ENCODE measurements at regions not wholly inside any gene's neighbourhood (a gene's known extent, or its start where the extent isn't known, plus 50 kb on each side); places are given as distances from the start of the nearest gene placed in this dataset.

DNA sequence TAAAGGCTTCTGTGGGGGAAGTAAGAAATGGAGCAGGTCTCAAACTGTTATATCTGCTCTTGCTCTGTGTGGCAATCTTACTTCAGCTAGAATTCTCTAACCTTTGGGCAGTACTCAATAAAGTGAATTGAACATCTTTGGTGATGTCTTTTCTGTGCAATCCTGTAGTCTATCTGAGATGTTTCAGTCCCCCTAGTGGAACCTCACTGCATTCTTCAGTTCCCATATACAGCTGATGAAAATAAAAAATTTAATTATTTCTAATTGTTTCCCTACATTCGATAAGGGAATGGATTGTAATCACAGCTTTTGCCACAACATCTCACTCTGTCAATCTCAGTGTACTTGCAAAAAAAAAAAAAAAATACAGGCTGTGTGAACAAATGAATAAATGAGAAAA lies 522.6 kb downstream of the DNAJB9 start:
- Histone ChIP-seq H3K4me3 (replicated peaks in 1 of 4; ENCODE audit: control extremely low read depth in 1 of 4, insufficient read depth in 1 of 4, low read depth in 3 of 4, low read length in 4 of 4) (no peak overlapping the region), H4K20me1 (ENCODE audit: control insufficient read depth, extremely low read depth, insufficient read depth, low read length) (no peaks in the 10 kb centered on the region), H3K27me3 (ENCODE audit: control insufficient read depth, insufficient read depth, low read length) (no peaks in the 10 kb centered on the region), H3K36me3 (ENCODE audit: control insufficient read depth, insufficient read depth, low read length) (no peaks in the 10 kb centered on the region), H3K27ac (ENCODE audit: insufficient read depth, low read length) (no peak overlapping the region), H3K4me2 (ENCODE audit: extremely low read depth, insufficient read depth, low read length) (no peak overlapping the region), H3K4me1 (ENCODE audit: control insufficient read depth, extremely low read depth, insufficient read depth, low read length) (no peaks in the 10 kb centered on the region), H3K79me2 (ENCODE audit: control insufficient read depth, insufficient read depth, low read length) (no peaks in the 10 kb centered on the region), H3K9ac (ENCODE audit: insufficient read depth, low read length) (no peak overlapping the region), H3K9me3 (ENCODE audit: control insufficient read depth, insufficient read depth, low read depth, low read length) (no peaks in the 10 kb centered on the region), H2AFZ (ENCODE audit: low read length) (no peak overlapping the region)
- DNase-seq (ENCODE audit: low read depth in 2 of 2) = no peak
- no peak for TF ChIP-seq EZH2 (IDR thresholded peaks at IDR 0.05; ENCODE audit: low read length, missing control alignments)
- TF ChIP-seq, protein P1, sequence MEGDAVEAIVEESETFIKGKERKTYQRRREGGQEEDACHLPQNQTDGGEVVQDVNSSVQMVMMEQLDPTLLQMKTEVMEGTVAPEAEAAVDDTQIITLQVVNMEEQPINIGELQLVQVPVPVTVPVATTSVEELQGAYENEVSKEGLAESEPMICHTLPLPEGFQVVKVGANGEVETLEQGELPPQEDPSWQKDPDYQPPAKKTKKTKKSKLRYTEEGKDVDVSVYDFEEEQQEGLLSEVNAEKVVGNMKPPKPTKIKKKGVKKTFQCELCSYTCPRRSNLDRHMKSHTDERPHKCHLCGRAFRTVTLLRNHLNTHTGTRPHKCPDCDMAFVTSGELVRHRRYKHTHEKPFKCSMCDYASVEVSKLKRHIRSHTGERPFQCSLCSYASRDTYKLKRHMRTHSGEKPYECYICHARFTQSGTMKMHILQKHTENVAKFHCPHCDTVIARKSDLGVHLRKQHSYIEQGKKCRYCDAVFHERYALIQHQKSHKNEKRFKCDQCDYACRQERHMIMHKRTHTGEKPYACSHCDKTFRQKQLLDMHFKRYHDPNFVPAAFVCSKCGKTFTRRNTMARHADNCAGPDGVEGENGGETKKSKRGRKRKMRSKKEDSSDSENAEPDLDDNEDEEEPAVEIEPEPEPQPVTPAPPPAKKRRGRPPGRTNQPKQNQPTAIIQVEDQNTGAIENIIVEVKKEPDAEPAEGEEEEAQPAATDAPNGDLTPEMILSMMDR (conservative IDR thresholded peaks at IDR 0.05 in 1 of 2, IDR thresholded peaks at IDR 0.05 in 1 of 2; ENCODE audit: low read depth in 1 of 2, low read length in 2 of 2) = no peak

DNA sequence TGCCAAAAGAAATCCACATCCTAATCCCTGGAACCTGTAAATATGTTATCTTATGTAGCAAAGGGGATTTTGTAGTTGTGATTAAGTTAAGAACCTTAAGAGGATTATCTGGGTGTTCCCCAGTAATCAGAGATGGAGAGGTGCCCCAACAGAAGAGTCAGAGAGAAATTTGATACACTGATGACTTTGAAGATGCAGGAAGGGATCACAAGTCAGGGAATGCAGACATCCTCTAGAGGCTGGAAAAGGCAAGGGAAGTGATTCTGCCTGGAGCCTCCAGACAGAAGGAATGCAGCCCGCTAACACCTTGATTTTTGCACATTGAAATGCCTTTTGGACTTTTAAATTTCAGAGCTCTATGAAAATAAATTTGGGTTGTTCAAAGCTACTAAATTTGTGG lies 531.7 kb downstream of the DNAJB9 start:
- Histone ChIP-seq H3K4me2 (ENCODE audit: extremely low read depth, insufficient read depth, low read length) (no peak overlapping the region), H3K27ac (ENCODE audit: insufficient read depth, low read length) (no peak overlapping the region), H3K4me3 (replicated peaks in 1 of 4; ENCODE audit: control extremely low read depth in 1 of 4, insufficient read depth in 1 of 4, low read depth in 3 of 4, low read length in 4 of 4) (no peak overlapping the region), H3K4me1 (ENCODE audit: control insufficient read depth, extremely low read depth, insufficient read depth, low read length) (no peaks in the 10 kb centered on the region), H3K9ac (ENCODE audit: insufficient read depth, low read length) (no peak overlapping the region), H3K79me2 (ENCODE audit: control insufficient read depth, insufficient read depth, low read length) (no peaks in the 10 kb centered on the region), H2AFZ (ENCODE audit: low read length) (no peak overlapping the region), H3K27me3 (ENCODE audit: control insufficient read depth, insufficient read depth, low read length) (no peaks in the 10 kb centered on the region), H3K9me3 (ENCODE audit: control insufficient read depth, insufficient read depth, low read depth, low read length) (no peaks in the 10 kb centered on the region), H4K20me1 (ENCODE audit: control insufficient read depth, extremely low read depth, insufficient read depth, low read length) (no peaks in the 10 kb centered on the region), H3K36me3 (ENCODE audit: control insufficient read depth, insufficient read depth, low read length) (no peaks in the 10 kb centered on the region)
- TF ChIP-seq, protein P1 (conservative IDR thresholded peaks at IDR 0.05 in 1 of 2, IDR thresholded peaks at IDR 0.05 in 1 of 2; ENCODE audit: low read depth in 1 of 2, low read length in 2 of 2) = no peak
- TF ChIP-seq EZH2 (IDR thresholded peaks at IDR 0.05; ENCODE audit: low read length, missing control alignments) = no peak
- no peak for DNase-seq (ENCODE audit: low read depth in 2 of 2)

DNA sequence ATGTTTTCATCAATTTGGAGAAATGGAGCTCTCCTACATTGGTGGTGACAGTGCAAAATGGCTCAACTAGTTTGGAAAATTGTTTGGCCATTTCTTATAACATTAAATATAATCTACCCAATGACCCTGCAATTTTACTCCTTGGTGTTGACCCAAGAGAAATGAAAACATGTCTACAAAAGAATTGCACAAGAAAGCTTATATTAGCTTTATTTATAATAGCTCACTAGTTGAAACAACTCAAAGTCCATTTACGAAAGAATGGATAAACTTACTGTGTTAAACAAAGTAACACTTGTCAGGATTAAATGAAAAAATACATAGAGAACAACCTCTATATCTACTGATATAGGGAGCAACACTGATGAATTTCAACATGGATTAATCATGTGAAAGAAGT lies 539.9 kb downstream of the DNAJB9 start:
- Histone ChIP-seq H3K27me3 (ENCODE audit: control insufficient read depth, insufficient read depth, low read length) (no peaks in the 10 kb centered on the region), H3K4me2 (ENCODE audit: extremely low read depth, insufficient read depth, low read length) (no peak overlapping the region), H3K27ac (ENCODE audit: insufficient read depth, low read length) (no peak overlapping the region), H3K4me1 (ENCODE audit: control insufficient read depth, extremely low read depth, insufficient read depth, low read length) (no peaks in the 10 kb centered on the region), H2AFZ (ENCODE audit: low read length) (no peak overlapping the region), H4K20me1 (ENCODE audit: control insufficient read depth, extremely low read depth, insufficient read depth, low read length) (no peaks in the 10 kb centered on the region), H3K79me2 (ENCODE audit: control insufficient read depth, insufficient read depth, low read length) (no peaks in the 10 kb centered on the region), H3K9me3 (ENCODE audit: control insufficient read depth, insufficient read depth, low read depth, low read length) (no peaks in the 10 kb centered on the region), H3K4me3 (replicated peaks in 1 of 4; ENCODE audit: control extremely low read depth in 1 of 4, insufficient read depth in 1 of 4, low read depth in 3 of 4, low read length in 4 of 4) (no peak overlapping the region), H3K9ac (ENCODE audit: insufficient read depth, low read length) (no peak overlapping the region), H3K36me3 (ENCODE audit: control insufficient read depth, insufficient read depth, low read length) (no peaks in the 10 kb centered on the region)
- DNase-seq (ENCODE audit: low read depth in 2 of 2) = no peak
- TF ChIP-seq EZH2 (IDR thresholded peaks at IDR 0.05; ENCODE audit: low read length, missing control alignments) = no peak
- TF ChIP-seq, protein P1 (conservative IDR thresholded peaks at IDR 0.05 in 1 of 2, IDR thresholded peaks at IDR 0.05 in 1 of 2; ENCODE audit: low read depth in 1 of 2, low read length in 2 of 2) = no peak

Measured in fibroblast of lung (primary cell).